Esophagus squamous epithelium (tissue), 4 donors: ENCODE measurements at regions not wholly inside any gene's neighbourhood (a gene's known extent, or its start where the extent isn't known, plus 50 kb on each side); places are given as distances from the start of the nearest gene placed in this dataset.

ENCODE experiments used
- POLR2A ChIP-seq, 4 donors: fragments of 450-650 bp; IDR thresholded peaks; one replicate each; pipeline ENCODE4 v1.6.1; 2017; ENCODE audit warnings: antibody characterized with exemption in 4 of 4, mild to moderate bottlenecking in 4 of 4, moderate library complexity in 3 of 4
- TF ChIP-seq, protein P1 (sequence below), 6 experiments: fragments of 450-650 bp in 4 of 6; fragments of 200-600 bp in 2 of 6; sonication (generic) in 2 of 6; IDR thresholded peaks; one replicate each; pipeline ENCODE4 v1.5.1; 2016 to 2019; ENCODE audit warnings: antibody characterized with exemption in 6 of 6, mild to moderate bottlenecking in 4 of 6, moderate library complexity in 4 of 6

DNA sequence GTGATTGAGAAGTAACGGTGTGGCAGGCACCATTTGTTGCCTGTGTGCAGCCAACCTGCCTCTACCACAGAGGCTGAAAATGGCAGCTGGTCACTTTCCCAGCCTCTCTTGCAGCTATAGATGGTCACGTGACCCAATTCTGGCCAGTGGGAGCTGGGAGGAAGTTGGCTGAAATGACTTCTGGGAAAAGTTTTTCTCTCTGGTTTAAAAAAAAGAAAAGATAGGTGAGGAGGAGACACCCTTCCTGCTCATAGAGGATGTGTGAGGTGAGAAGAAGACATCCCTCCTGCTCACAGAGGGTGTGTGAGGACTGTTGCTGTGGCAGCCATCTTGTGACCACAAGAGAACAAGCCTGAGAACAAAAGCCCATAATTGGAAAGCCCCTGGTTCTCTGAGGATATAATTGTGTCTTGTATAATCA is 122.8 kb downstream of the SYF2 start:
- TF ChIP-seq, protein P1, sequence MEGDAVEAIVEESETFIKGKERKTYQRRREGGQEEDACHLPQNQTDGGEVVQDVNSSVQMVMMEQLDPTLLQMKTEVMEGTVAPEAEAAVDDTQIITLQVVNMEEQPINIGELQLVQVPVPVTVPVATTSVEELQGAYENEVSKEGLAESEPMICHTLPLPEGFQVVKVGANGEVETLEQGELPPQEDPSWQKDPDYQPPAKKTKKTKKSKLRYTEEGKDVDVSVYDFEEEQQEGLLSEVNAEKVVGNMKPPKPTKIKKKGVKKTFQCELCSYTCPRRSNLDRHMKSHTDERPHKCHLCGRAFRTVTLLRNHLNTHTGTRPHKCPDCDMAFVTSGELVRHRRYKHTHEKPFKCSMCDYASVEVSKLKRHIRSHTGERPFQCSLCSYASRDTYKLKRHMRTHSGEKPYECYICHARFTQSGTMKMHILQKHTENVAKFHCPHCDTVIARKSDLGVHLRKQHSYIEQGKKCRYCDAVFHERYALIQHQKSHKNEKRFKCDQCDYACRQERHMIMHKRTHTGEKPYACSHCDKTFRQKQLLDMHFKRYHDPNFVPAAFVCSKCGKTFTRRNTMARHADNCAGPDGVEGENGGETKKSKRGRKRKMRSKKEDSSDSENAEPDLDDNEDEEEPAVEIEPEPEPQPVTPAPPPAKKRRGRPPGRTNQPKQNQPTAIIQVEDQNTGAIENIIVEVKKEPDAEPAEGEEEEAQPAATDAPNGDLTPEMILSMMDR (IDR thresholded peaks at IDR 0.05), result no peak
- no peak for TF ChIP-seq POLR2A (IDR thresholded peaks at IDR 0.05)
